OCI-LY3 (cell line): ENCODE measurements at regions not wholly inside any gene's neighbourhood (a gene's known extent, or its start where the extent isn't known, plus 50 kb on each side); places are given as distances from the start of the nearest gene placed in this dataset.

ENCODE experiments used
- H2AFZ ChIP-seq: fragments of 200-600, 300-600 bp; shearing (Covaris generic); 2 replicates; pipeline ENCODE4 v1.6.0; 2014; ENCODE audit warnings: antibody characterized with exemption, low read depth, low read length
- H3K27ac ChIP-seq: fragments of 200-600, 300-600 bp; sonication (generic); 2 replicates; pipeline ENCODE4 v1.5.1; 2014; ENCODE audit warnings: mild to moderate bottlenecking, low read length, moderate library complexity, mixed read lengths
- H3K27me3 ChIP-seq: fragments of 200-600, 300-600 bp; sonication (generic); 2 replicates; pipeline ENCODE4 v1.6.1; 2014; ENCODE audit warnings: low read depth, low read length, mixed read lengths
- H3K36me3 ChIP-seq: fragments of 200-600, 300-600 bp; sonication (generic); replicated peaks from 2 replicates; pipeline ENCODE3; 2014; ENCODE audit warnings: low read depth, low read length, mixed read lengths
- H3K4me1 ChIP-seq: fragments of 300-600, 200-600 bp; sonication (generic); 2 replicates; pipeline ENCODE4 v1.6.1; 2014; ENCODE audit warnings: low read length, mixed read lengths
- H3K4me2 ChIP-seq: fragments of 200-600, 300-600 bp; sonication (generic); 2 replicates; pipeline ENCODE4 v1.6.1; 2014; ENCODE audit warnings: low read length, mixed read lengths
- H3K4me3 ChIP-seq: fragments of 300-600, 200-600 bp; sonication (generic); 2 replicates; pipeline ENCODE4 v1.5.1; 2014; ENCODE audit warnings: antibody characterized with exemption, mild to moderate bottlenecking, low read length, moderate library complexity
- H3K79me2 ChIP-seq: fragments of 300-600, 200-600 bp; shearing (Covaris generic); 2 replicates; pipeline ENCODE4 v1.6.1; 2014; ENCODE audit warnings: mild to moderate bottlenecking, low read length, mixed read lengths
- H3K9ac ChIP-seq: fragments of 300-600, 200-600 bp; shearing (Covaris generic); 2 replicates; pipeline ENCODE4 v1.6.0; 2014; ENCODE audit warnings: mild to moderate bottlenecking, low read length, moderate library complexity
- H3K9me3 ChIP-seq: fragments of 200-600, 300-600 bp; shearing (Covaris generic); 2 replicates; pipeline ENCODE4 v1.6.1; 2014; ENCODE audit warnings: low read length, mixed read lengths; ENCODE audit not compliant: insufficient read depth
- H4K20me1 ChIP-seq: fragments of 200-600, 300-600 bp; sonication (generic); 2 replicates; pipeline ENCODE4 v1.6.1; 2016; ENCODE audit warnings: low read length, mixed read lengths; ENCODE audit not compliant: insufficient read depth
- EZH2phosphoT487 ChIP-seq: fragments of 200-600 bp; shearing (Covaris generic); IDR thresholded peaks from 2 replicates; pipeline ENCODE4 v1.6.1; 2018; ENCODE audit warnings: antibody characterized with exemption, mixed run types, low read depth
- TF ChIP-seq, protein P1 (sequence below): fragments of 200-600, 300-600 bp; sonication (generic); IDR thresholded peaks from 2 replicates; pipeline ENCODE4 v1.5.1; 2014; ENCODE audit warnings: antibody characterized with exemption, low read length, low read depth

- TF ChIP-seq, protein P1, sequence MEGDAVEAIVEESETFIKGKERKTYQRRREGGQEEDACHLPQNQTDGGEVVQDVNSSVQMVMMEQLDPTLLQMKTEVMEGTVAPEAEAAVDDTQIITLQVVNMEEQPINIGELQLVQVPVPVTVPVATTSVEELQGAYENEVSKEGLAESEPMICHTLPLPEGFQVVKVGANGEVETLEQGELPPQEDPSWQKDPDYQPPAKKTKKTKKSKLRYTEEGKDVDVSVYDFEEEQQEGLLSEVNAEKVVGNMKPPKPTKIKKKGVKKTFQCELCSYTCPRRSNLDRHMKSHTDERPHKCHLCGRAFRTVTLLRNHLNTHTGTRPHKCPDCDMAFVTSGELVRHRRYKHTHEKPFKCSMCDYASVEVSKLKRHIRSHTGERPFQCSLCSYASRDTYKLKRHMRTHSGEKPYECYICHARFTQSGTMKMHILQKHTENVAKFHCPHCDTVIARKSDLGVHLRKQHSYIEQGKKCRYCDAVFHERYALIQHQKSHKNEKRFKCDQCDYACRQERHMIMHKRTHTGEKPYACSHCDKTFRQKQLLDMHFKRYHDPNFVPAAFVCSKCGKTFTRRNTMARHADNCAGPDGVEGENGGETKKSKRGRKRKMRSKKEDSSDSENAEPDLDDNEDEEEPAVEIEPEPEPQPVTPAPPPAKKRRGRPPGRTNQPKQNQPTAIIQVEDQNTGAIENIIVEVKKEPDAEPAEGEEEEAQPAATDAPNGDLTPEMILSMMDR: no peak
- no peak for TF ChIP-seq EZH2phosphoT487
- H3K4me1 ChIP-seq: no peaks in the 10 kb centered on the region
- H3K27ac ChIP-seq: no peak overlapping the region
- H3K4me3 ChIP-seq: no peak overlapping the region
- no peak overlapping the region for H2AFZ ChIP-seq
- H3K9me3 ChIP-seq: no peaks in the 10 kb centered on the region
- no peaks in the 10 kb centered on the region for H3K79me2 ChIP-seq
- no peaks in the 10 kb centered on the region for H4K20me1 ChIP-seq
- no peak overlapping the region for H3K9ac ChIP-seq
- no peak overlapping the region for H3K4me2 ChIP-seq
- H3K27me3 ChIP-seq: no peaks in the 10 kb centered on the region
- no peaks in the 10 kb centered on the region for H3K36me3 ChIP-seq
Measured at GRCh38 chr11:86889001-86889341, 66.2 kb downstream of the FZD4 start.

GRCh38 chr11:86891036-86891435 lies 64.2 kb downstream of the FZD4 start:
- H3K36me3 ChIP-seq: no peaks in the 10 kb centered on the region
- peaks cover 6% of the 10 kb centered on the region; the same call in 1 of the 2 replicates for H3K27me3 ChIP-seq
- H3K9ac ChIP-seq: no peak overlapping the region
- no peak overlapping the region for H3K27ac ChIP-seq
- H3K4me3 ChIP-seq: no peak overlapping the region
- no peaks in the 10 kb centered on the region for H3K9me3 ChIP-seq
- H3K4me2 ChIP-seq: no peak overlapping the region
- no peaks in the 10 kb centered on the region for H4K20me1 ChIP-seq
- H2AFZ ChIP-seq: no peak overlapping the region
- TF ChIP-seq EZH2phosphoT487: no peak
- TF ChIP-seq, protein P1: no peak
- no peaks in the 10 kb centered on the region for H3K4me1 ChIP-seq
- no peaks in the 10 kb centered on the region for H3K79me2 ChIP-seq

DNA sequence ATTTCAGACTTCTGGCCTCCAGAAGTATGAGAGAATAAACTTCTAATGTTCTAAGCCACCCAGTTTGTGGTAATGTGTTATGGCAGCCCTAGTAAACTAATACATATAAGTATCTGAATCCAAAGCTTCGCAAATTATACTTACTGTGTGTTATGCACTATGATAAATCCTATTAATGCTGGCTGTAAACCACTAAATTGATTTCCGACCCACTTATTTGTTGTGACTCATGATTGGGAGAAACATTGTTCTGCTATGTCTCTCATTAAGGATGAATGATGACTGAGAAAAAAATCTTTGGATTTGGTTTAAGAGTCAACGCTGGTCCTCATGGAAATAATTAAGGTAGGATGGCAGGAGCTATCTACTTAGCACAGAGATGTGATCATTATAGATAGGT lies 62.0 kb downstream of the FZD4 start:
- no peak for TF ChIP-seq EZH2phosphoT487
- TF ChIP-seq, protein P1: no peak
- Histone ChIP-seq H3K4me3 (no peak overlapping the region), H3K27ac (no peak overlapping the region)

More for the DNA sequence above, 62.0 kb downstream of the FZD4 start:
- H3K27me3 ChIP-seq: peaks cover 6% of the 10 kb centered on the region; the same call in 1 of the 2 replicates
- no peaks in the 10 kb centered on the region for H4K20me1 ChIP-seq
- no peak overlapping the region for H2AFZ ChIP-seq
- H3K4me2 ChIP-seq: no peak overlapping the region
- no peaks in the 10 kb centered on the region for H3K36me3 ChIP-seq
- no peak overlapping the region for H3K9ac ChIP-seq
- no peaks in the 10 kb centered on the region for H3K4me1 ChIP-seq
- H3K9me3 ChIP-seq: no peaks in the 10 kb centered on the region
- no peaks in the 10 kb centered on the region for H3K79me2 ChIP-seq
